PC-9 (cell line): ENCODE measurements at regions not wholly inside any gene's neighbourhood (a gene's known extent, or its start where the extent isn't known, plus 50 kb on each side); places are given as distances from the start of the nearest gene placed in this dataset.
"Not testable (repeated sequence)": the region's sequence is repeated elsewhere in the genome, so short reads cannot be mapped to it uniquely, and the experiment has no call there.

Experiments used
- BruUV-seq: library from RNA; stranded (reverse); fragments of 400-500 nt; replicated peaks from 2 replicates; lab custom pipeline; 2021; lab: Mats Ljungman, UMichigan
- CTCF ChIA-PET: fragments of 300-600 bp; sonication (Branson Sonifier 250); formaldehyde crosslinking; loops from one replicate; lab custom pipeline; 2022; ENCODE audit warnings: antibody characterized with exemption; lab: Charles Lee
- POLR2A ChIA-PET: fragments of 300-600 bp; sonication (Branson Sonifier 250); formaldehyde crosslinking; loops from one replicate; lab custom pipeline; 2022; ENCODE audit warnings: antibody characterized with exemption; ENCODE audit not compliant: unreplicated experiment; lab: Charles Lee
- DNase-seq, 2 experiments: peaks; one replicate each; pipeline versions ENCODE4 v3.0.0 to v3.0.0-alpha.2; 2015 to 2022; ENCODE audit warnings: mixed read lengths in 1 of 2
- H2AFZ ChIP-seq: fragments of 200-600 bp; sonication (generic); 2 replicates; pipeline ENCODE4 v1.8.1; 2017; ENCODE audit warnings: antibody characterized with exemption
- H3F3A ChIP-seq: fragments of 200-600 bp; sonication (generic); 2 replicates; pipeline ENCODE4 v1.8.1; 2017; ENCODE audit warnings: antibody characterized with exemption, mild to moderate bottlenecking, low read depth; ENCODE audit not compliant: insufficient read depth
- H3K27ac ChIP-seq: fragments of 200-600 bp; sonication (generic); 2 replicates; pipeline ENCODE4 v1.6.1; 2016; ENCODE audit warnings: mixed run types
- H3K27me3 ChIP-seq: fragments of 200-600 bp; sonication (generic); 2 replicates; pipeline ENCODE4 v1.6.1; 2016; ENCODE audit warnings: low read depth, mixed run types; ENCODE audit not compliant: insufficient read depth
- H3K36me3 ChIP-seq: fragments of 200-600 bp; sonication (generic); 2 replicates; pipeline ENCODE4 v1.6.1; 2016; ENCODE audit warnings: low read depth, mixed run types
- H3K4me1 ChIP-seq: fragments of 200-600 bp; sonication (generic); replicated peaks from 2 replicates; pipeline ENCODE4 v1.6.1; 2016; ENCODE audit warnings: mixed run types; ENCODE audit not compliant: insufficient read depth
- H3K4me2 ChIP-seq: fragments of 200-600 bp; sonication (generic); 2 replicates; pipeline ENCODE4 v1.6.1; 2017; ENCODE audit warnings: mixed run types
- H3K4me3 ChIP-seq: fragments of 200-600 bp; sonication (generic); 2 replicates; pipeline ENCODE4 v1.6.1; 2016; ENCODE audit warnings: mixed run types
- H3K79me2 ChIP-seq: fragments of 200-600 bp; sonication (generic); 2 replicates; pipeline ENCODE4 v1.6.1; 2017; ENCODE audit warnings: low read depth, mixed run types
- H3K9me2 ChIP-seq: fragments of 200-600 bp; sonication (generic); 2 replicates; pipeline ENCODE4 v1.8.1; 2017; ENCODE audit warnings: mild to moderate bottlenecking; ENCODE audit not compliant: insufficient read depth
- H3K9me3 ChIP-seq: fragments of 200-600 bp; sonication (generic); 2 replicates; pipeline ENCODE4 v1.8.1; 2016; ENCODE audit warnings: low read depth; ENCODE audit not compliant: insufficient read depth
- H4K20me1 ChIP-seq: fragments of 200-600 bp; sonication (generic); 2 replicates; pipeline ENCODE4 v1.8.1; 2017; ENCODE audit not compliant: insufficient read depth
- EZH2 ChIP-seq: fragments of 200-600 bp; sonication (generic); IDR thresholded peaks from 2 replicates; pipeline ENCODE4 v1.8.0; 2017; ENCODE audit warnings: antibody characterized with exemption, low read depth
- intact Hi-C: fragments of 100-400 bp; cut with micrococcal nuclease; formaldehyde crosslinking; loops from one replicate; pipeline ENCODE4 v1.10.0; 2022; ENCODE audit not compliant: unreplicated experiment
- TF ChIP-seq, protein P1 (sequence below): fragments of 200-600 bp; sonication (generic); conservative IDR thresholded peaks from 2 replicates; pipeline ENCODE4 v1.6.1; 2017; ENCODE audit warnings: mixed run types, antibody characterized with exemption, mild to moderate bottlenecking, moderate library complexity

DNA sequence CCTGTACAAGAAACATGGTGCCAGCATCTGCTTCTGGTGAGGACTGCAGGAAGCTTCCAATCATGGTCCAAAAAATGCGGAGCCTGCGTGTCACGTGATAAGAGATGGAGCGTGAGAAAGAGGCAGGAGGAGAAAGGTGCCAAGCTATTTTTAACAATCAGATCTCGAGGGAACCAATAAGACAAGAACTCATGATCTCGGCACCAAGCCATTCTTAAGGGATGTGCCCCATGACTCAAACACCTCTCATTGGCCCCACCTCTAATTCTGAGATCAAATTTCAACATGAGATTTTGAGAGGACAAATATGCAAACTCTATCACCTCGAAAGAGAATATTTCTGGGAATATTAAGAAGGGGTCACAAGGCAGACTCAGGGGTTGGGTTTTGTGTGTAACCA lies 107.2 kb downstream of the PYDC2 start:
- ChIA-PET POLR2A (no interaction called here), CTCF (no interaction called here)
- no peak overlapping the region for H2AFZ ChIP-seq
- no peak overlapping the region for H3K4me3 ChIP-seq
- TF ChIP-seq, protein P1, sequence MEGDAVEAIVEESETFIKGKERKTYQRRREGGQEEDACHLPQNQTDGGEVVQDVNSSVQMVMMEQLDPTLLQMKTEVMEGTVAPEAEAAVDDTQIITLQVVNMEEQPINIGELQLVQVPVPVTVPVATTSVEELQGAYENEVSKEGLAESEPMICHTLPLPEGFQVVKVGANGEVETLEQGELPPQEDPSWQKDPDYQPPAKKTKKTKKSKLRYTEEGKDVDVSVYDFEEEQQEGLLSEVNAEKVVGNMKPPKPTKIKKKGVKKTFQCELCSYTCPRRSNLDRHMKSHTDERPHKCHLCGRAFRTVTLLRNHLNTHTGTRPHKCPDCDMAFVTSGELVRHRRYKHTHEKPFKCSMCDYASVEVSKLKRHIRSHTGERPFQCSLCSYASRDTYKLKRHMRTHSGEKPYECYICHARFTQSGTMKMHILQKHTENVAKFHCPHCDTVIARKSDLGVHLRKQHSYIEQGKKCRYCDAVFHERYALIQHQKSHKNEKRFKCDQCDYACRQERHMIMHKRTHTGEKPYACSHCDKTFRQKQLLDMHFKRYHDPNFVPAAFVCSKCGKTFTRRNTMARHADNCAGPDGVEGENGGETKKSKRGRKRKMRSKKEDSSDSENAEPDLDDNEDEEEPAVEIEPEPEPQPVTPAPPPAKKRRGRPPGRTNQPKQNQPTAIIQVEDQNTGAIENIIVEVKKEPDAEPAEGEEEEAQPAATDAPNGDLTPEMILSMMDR = no peak
- TF ChIP-seq EZH2 = no peak
- no peak overlapping the region for H3K27ac ChIP-seq
- no peaks in the 10 kb centered on the region for H3K79me2 ChIP-seq
- BruUV-seq = no TSS peak
- no peaks in the 10 kb centered on the region for H3F3A ChIP-seq
- H3K9me3 ChIP-seq = peaks cover 11% of the 10 kb centered on the region; the same call in 1 of the 2 replicates
- intact Hi-C loops = no loop called here
- peaks cover 16% of the 10 kb centered on the region for H3K4me1 ChIP-seq
- no peaks in the 10 kb centered on the region for H3K27me3 ChIP-seq
- no peaks in the 10 kb centered on the region for H3K36me3 ChIP-seq
- H3K4me2 ChIP-seq = peak overlapping the region; percentile 8; the same call in 1 of the 2 replicates
- no peak for DNase-seq
- no peaks in the 10 kb centered on the region for H3K9me2 ChIP-seq
- H4K20me1 ChIP-seq = no peaks in the 10 kb centered on the region

DNA sequence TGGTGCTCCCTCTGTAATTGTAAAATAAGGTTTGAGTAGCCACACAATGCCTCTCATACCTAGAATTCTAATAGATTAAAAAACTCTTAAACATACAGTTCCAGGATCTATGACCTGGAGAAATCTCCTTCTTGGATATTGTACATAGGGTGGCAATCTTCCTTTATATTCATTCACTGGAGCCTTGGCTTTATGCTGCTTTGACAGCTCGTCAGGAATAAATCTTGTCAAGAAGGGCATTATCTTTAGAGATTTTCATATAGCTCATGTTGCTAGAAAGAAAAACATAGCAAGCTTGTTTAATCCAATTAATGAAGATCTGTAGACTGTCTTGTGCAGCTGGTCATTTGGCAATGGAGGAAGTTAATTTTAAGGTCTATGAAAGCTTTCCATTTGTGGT lies 131.1 kb downstream of the PYDC2 start:
- Histone ChIP-seq H3K4me3 (no peak overlapping the region), H2AFZ (peak overlapping the region; percentile 15; the same call in 1 of the 2 replicates), H3K27ac (no peak overlapping the region), H3K79me2 (no peaks in the 10 kb centered on the region), H3K9me3 (no peaks in the 10 kb centered on the region), H4K20me1 (no peaks in the 10 kb centered on the region), H3K27me3 (no peaks in the 10 kb centered on the region), H3K4me1 (no peaks in the 10 kb centered on the region), H3K36me3 (no peaks in the 10 kb centered on the region), H3F3A (no peaks in the 10 kb centered on the region), H3K9me2 (no peaks in the 10 kb centered on the region), H3K4me2 (no peak overlapping the region)
- TF ChIP-seq, protein P1 = no peak
- TF ChIP-seq EZH2 = no peak
- ChIA-PET POLR2A (no interaction called here), CTCF (no interaction called here)
- BruUV-seq = no TSS peak
- no peak for DNase-seq
- intact Hi-C loops = no loop called here

DNA sequence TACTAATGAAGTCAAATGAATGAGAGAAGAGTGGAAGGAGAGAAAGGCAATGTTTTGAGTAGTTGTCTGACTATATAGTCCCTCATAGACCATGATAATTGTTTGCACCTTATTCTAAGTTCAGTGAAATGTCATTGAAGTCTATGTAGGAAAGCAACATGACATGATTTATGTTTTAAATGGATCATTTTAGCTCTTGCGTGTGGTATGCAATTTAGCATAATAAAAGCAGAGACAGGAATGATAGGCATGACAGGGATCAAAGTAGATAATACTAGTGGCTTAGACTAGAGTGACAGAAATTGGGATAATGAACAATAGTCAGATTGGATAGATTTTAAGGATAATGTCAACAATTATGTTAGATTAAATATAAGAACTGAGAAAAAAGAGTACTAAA lies 132.5 kb downstream of the PYDC2 start:
- Histone ChIP-seq H2AFZ (no peak overlapping the region), H3K4me2 (no peak overlapping the region), H3K27ac (no peak overlapping the region), H3K79me2 (no peaks in the 10 kb centered on the region), H3K9me2 (no peaks in the 10 kb centered on the region), H3K4me1 (no peaks in the 10 kb centered on the region), H4K20me1 (no peaks in the 10 kb centered on the region), H3F3A (no peaks in the 10 kb centered on the region), H3K27me3 (no peaks in the 10 kb centered on the region), H3K36me3 (no peaks in the 10 kb centered on the region), H3K9me3 (no peaks in the 10 kb centered on the region), H3K4me3 (no peak overlapping the region)
- ChIA-PET CTCF (no interaction called here), POLR2A (no interaction called here)
- TF ChIP-seq, protein P1 = no peak
- TF ChIP-seq EZH2 = no peak
- intact Hi-C loops = no loop called here
- BruUV-seq = no TSS peak
- DNase-seq = no peak

DNA sequence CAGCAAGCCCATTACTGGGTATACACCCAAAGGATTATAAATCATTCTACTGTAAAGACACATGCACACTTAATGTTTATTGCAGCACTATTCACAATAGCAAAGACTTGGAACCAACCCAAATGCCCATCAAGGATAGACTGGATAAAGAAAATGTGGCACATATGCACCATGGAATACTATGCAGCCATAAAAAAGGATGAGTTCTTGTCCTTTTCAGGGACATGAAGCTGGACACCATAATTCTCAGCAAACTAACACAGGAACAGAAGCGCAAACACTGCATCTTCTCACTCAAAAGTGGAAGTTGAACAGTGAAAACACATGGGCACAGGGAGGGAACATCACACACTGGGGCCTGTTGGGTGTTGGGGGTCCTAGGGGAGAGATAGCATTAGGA lies 154.5 kb downstream of the PYDC2 start:
- DNase-seq, H3K4me1 ChIP-seq, CTCF ChIA-PET, BruUV-seq, intact Hi-C loops, H3K79me2 ChIP-seq, H3K36me3 ChIP-seq, POLR2A ChIA-PET, H2AFZ ChIP-seq, H3K4me3 ChIP-seq, H3F3A ChIP-seq, H3K9me3 ChIP-seq, H3K4me2 ChIP-seq, H4K20me1 ChIP-seq, H3K9me2 ChIP-seq, H3K27ac ChIP-seq, H3K27me3 ChIP-seq: not testable (repeated sequence)
